ENCODE measurements at regions not wholly inside any gene's neighbourhood (a gene's known extent, or its start where the extent isn't known, plus 50 kb on each side); places are given as distances from the start of the nearest gene placed in this dataset.

GRCh38 chr2:58973811-58974281 is 732.7 kb upstream of the FANCL start:
- TF ChIP-seq SUZ12 (IDR thresholded peaks at IDR 0.05; ENCODE audit: extremely low read depth, insufficient read depth, insufficient read length) (no peak), YY1 (IDR thresholded peaks at IDR 0.05; ENCODE audit: insufficient read depth, insufficient read length) (no peak)
